HG02973 (cell line): ENCODE measurements at regions not wholly inside any gene's neighbourhood (a gene's known extent, or its start where the extent isn't known, plus 50 kb on each side); places are given as distances from the start of the nearest gene placed in this dataset.

ENCODE experiments used
- ATAC-seq: cut with Tn5 transposase; IDR thresholded peaks from one replicate; pipeline ENCODE4 v1.9.1; 2021; ENCODE audit warnings: moderate library complexity; ENCODE audit not compliant: unreplicated experiment

GRCh38 chr2:2566396-2567323 lies 235.6 kb upstream of the MYT1L start:
- no peak for ATAC-seq

- ATAC-seq, result no peak
These were observed 234.6 kb upstream of the MYT1L start for GRCh38 chr2:2565671-2566070.

- ATAC-seq, result no peak
These were observed 233.4 kb upstream of the MYT1L start for GRCh38 chr2:2564300-2565078.

GRCh38 chr2:2563309-2563860 lies 232.3 kb upstream of the MYT1L start:
- ATAC-seq, result no peak

- no peak for ATAC-seq
These were observed 231.8 kb upstream of the MYT1L start for GRCh38 chr2:2562867-2563266.

- ATAC-seq, result no peak
These were observed 230.4 kb upstream of the MYT1L start for GRCh38 chr2:2561346-2562095.

GRCh38 chr2:2560374-2561015 lies 229.4 kb upstream of the MYT1L start:
- no peak for ATAC-seq

- no peak for ATAC-seq
These were observed 227.4 kb upstream of the MYT1L start for GRCh38 chr2:2558476-2558875.

- ATAC-seq, result no peak
These were observed 226.4 kb upstream of the MYT1L start for GRCh38 chr2:2557475-2557874.

- ATAC-seq, result no peak
These were observed 219.8 kb upstream of the MYT1L start for GRCh38 chr2:2550856-2551255.

GRCh38 chr2:2547911-2548310 lies 216.8 kb upstream of the MYT1L start:
- ATAC-seq, result no peak

- no peak for ATAC-seq
These were observed 216.4 kb upstream of the MYT1L start for GRCh38 chr2:2547451-2547850.

GRCh38 chr2:2546046-2546445 lies 215.0 kb upstream of the MYT1L start:
- no peak for ATAC-seq

- ATAC-seq, result no peak
These were observed 212.0 kb upstream of the MYT1L start for GRCh38 chr2:2542966-2543611.

GRCh38 chr2:2542316-2542715 lies 211.2 kb upstream of the MYT1L start:
- ATAC-seq, result no peak

GRCh38 chr2:2540406-2540805 lies 209.3 kb upstream of the MYT1L start:
- no peak for ATAC-seq

- ATAC-seq, result no peak
These were observed 205.5 kb upstream of the MYT1L start for GRCh38 chr2:2536416-2537056.

GRCh38 chr2:2530334-2530733 lies 199.3 kb upstream of the MYT1L start:
- no peak for ATAC-seq

GRCh38 chr2:2528846-2529245 lies 197.8 kb upstream of the MYT1L start:
- ATAC-seq, result no peak

- ATAC-seq, result no peak
These were observed 196.1 kb upstream of the MYT1L start for GRCh38 chr2:2527148-2527547.
